ENCODE measurements at regions not wholly inside any gene's neighbourhood (a gene's known extent, or its start where the extent isn't known, plus 50 kb on each side); places are given as distances from the start of the nearest gene placed in this dataset.

GRCh38 chr10:128729910-128730420, 603.7 kb upstream of the MKI67 start:
- TF ChIP-seq POLR2A (IDR thresholded peaks at IDR 0.05) (no peak), CTCF (IDR thresholded peaks at IDR 0.05) (no peak)

All from uterus (tissue), 2 donors.